ENCODE measurements at regions not wholly inside any gene's neighbourhood (a gene's known extent, or its start where the extent isn't known, plus 50 kb on each side); places are given as distances from the start of the nearest gene placed in this dataset.

GRCh38 chr12:93176610-93177126 is 201.1 kb upstream of the NUDT4 start:
- TF ChIP-seq CTCF (IDR thresholded peaks at IDR 0.05; ENCODE audit: insufficient read depth, low read length, poor library complexity, severe bottlenecking) (no peak), EZH2phosphoT487 (conservative IDR thresholded peaks at IDR 0.05; ENCODE audit: low read length) (no peak)
- H3F3A ChIP-seq (ENCODE audit: insufficient read depth): no peaks in the 10 kb centered on the region
- H3K36me3 ChIP-seq (ENCODE audit: low read length): no peaks in the 10 kb centered on the region
- H3K9me2 ChIP-seq (replicated peaks; ENCODE audit: insufficient read depth, low read length): no peaks in the 10 kb centered on the region
- H3K9ac ChIP-seq (ENCODE audit: low read length): no peak overlapping the region
- no peak overlapping the region for H2AFZ ChIP-seq (ENCODE audit: low read depth, low read length, severe bottlenecking)
- H3K27ac ChIP-seq (ENCODE audit: low read depth, low read length): no peak overlapping the region
- H3K4me2 ChIP-seq (ENCODE audit: low read depth, low read length, poor library complexity, severe bottlenecking): no peak overlapping the region
- H3K79me2 ChIP-seq (ENCODE audit: insufficient read depth, low read length): no peaks in the 10 kb centered on the region
- H3K4me3 ChIP-seq (ENCODE audit: insufficient read depth, low read length, poor library complexity, severe bottlenecking): no peak overlapping the region
- no peaks in the 10 kb centered on the region for H3K9me3 ChIP-seq (ENCODE audit: insufficient read depth, low read length)
- H3K27me3 ChIP-seq (ENCODE audit: low read length): no peaks in the 10 kb centered on the region
- no peaks in the 10 kb centered on the region for H4K20me1 ChIP-seq (ENCODE audit: low read depth, low read length)

DNA sequence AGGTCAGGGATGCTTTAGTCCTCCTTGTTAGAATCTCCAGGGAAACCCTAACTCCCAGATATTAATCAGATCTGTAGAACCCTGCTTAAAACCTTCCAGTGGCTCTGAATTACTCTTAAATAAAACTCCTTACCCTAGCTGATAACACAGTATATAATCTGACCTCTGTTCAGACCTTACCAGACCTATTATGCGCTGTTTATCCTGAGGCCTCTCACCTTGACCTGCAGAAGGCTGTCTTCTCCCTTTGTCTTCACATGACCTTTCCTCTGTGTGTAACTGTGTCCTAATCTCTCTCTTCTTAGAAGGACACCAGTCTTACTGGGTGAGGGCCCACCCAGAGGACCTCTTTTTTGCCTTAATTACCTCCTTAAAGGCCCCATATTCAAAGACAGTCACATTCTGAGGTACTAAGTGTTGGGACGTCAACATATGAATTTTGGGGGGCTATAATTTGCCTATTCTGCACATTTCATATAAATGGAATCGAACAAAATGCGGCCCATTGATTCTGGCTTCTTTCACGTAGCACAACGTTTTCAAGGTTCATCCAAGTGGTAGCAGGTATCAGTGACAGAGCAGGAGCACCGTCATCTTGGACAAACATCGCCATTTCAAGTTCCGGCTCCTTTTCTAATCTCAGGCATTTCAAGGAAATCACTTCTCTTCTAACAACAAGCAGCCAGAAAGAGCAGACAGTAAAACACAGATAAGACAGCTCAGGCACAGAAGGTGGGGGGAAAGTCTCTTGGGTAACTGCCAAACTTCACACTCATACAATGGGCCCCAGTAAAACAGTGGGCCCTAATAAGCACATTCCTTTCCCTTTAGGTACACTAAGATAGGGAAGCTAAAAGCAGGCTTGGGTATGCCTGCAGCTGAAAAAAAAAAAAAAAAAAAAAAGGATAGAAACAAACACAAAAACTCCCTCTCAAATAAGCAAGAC is 200.2 kb upstream of the NUDT4 start:
- Histone ChIP-seq H3K27ac (ENCODE audit: low read depth, low read length) (no peak overlapping the region), H3K9ac (ENCODE audit: low read length) (no peak overlapping the region), H3K4me2 (ENCODE audit: low read depth, low read length, poor library complexity, severe bottlenecking) (no peak overlapping the region), H3F3A (ENCODE audit: insufficient read depth) (no peaks in the 10 kb centered on the region), H3K9me3 (ENCODE audit: insufficient read depth, low read length) (no peaks in the 10 kb centered on the region), H3K27me3 (ENCODE audit: low read length) (no peaks in the 10 kb centered on the region), H4K20me1 (ENCODE audit: low read depth, low read length) (no peaks in the 10 kb centered on the region), H2AFZ (ENCODE audit: low read depth, low read length, severe bottlenecking) (no peak overlapping the region), H3K79me2 (ENCODE audit: insufficient read depth, low read length) (no peaks in the 10 kb centered on the region), H3K36me3 (ENCODE audit: low read length) (no peaks in the 10 kb centered on the region), H3K9me2 (replicated peaks; ENCODE audit: insufficient read depth, low read length) (no peaks in the 10 kb centered on the region), H3K4me3 (ENCODE audit: insufficient read depth, low read length, poor library complexity, severe bottlenecking) (no peak overlapping the region)
- TF ChIP-seq EZH2phosphoT487 (conservative IDR thresholded peaks at IDR 0.05; ENCODE audit: low read length): no peak
- TF ChIP-seq CTCF (IDR thresholded peaks at IDR 0.05; ENCODE audit: insufficient read depth, low read length, poor library complexity, severe bottlenecking): no peak

DNA sequence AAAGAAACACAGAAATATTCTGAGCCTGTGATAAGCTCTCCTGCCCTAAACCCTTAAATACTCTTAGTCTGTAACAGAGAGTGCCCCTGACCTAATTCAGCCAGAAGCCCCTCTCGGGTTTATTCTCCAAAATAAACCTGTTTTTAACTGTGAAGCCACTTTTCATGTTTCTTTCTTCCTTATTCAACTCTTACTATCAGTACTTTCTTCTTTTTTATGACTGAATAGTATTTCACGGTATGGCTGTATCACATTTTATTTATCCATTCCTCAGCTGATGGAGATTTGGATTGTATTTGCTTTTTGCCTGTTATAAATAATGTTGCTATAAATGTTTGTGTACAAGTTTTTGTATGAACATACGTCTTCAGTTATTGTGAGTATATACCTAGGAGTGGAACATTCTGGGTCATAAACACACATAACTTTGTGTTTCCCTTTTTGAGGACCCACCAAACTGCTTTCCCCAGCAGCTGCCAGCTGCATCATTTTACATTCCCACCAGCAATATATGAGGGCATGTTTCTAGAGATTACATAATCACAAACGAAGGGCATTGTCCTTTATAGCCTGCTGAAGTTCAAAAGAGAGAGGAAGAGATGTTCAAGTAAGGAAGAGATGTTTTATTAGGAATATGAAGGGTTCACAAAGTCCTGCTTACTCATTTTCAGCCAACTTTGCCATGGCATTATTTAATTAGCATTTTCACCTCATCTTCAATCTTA is 199.4 kb upstream of the NUDT4 start:
- H4K20me1 ChIP-seq (ENCODE audit: low read depth, low read length): no peaks in the 10 kb centered on the region
- H3K4me3 ChIP-seq (ENCODE audit: insufficient read depth, low read length, poor library complexity, severe bottlenecking): no peak overlapping the region
- H3K9me2 ChIP-seq (replicated peaks; ENCODE audit: insufficient read depth, low read length): no peaks in the 10 kb centered on the region
- no peak overlapping the region for H3K9ac ChIP-seq (ENCODE audit: low read length)
- TF ChIP-seq EZH2phosphoT487 (conservative IDR thresholded peaks at IDR 0.05; ENCODE audit: low read length) (no peak), CTCF (IDR thresholded peaks at IDR 0.05; ENCODE audit: insufficient read depth, low read length, poor library complexity, severe bottlenecking) (no peak)
- no peaks in the 10 kb centered on the region for H3K36me3 ChIP-seq (ENCODE audit: low read length)
- no peak overlapping the region for H3K27ac ChIP-seq (ENCODE audit: low read depth, low read length)
- no peaks in the 10 kb centered on the region for H3F3A ChIP-seq (ENCODE audit: insufficient read depth)
- no peak overlapping the region for H2AFZ ChIP-seq (ENCODE audit: low read depth, low read length, severe bottlenecking)
- H3K4me2 ChIP-seq (ENCODE audit: low read depth, low read length, poor library complexity, severe bottlenecking): no peak overlapping the region
- H3K79me2 ChIP-seq (ENCODE audit: insufficient read depth, low read length): no peaks in the 10 kb centered on the region
- no peaks in the 10 kb centered on the region for H3K9me3 ChIP-seq (ENCODE audit: insufficient read depth, low read length)
- no peaks in the 10 kb centered on the region for H3K27me3 ChIP-seq (ENCODE audit: low read length)

All from SU-DHL-6 (cell line).